COR-L47 (cell line): ENCODE measurements at regions not wholly inside any gene's neighbourhood (a gene's known extent, or its start where the extent isn't known, plus 50 kb on each side); places are given as distances from the start of the nearest gene placed in this dataset.
"Not testable (repeated sequence)": the region's sequence is repeated elsewhere in the genome, so short reads cannot be mapped to it uniquely, and the experiment has no call there.

ENCODE experiments used
- DNase-seq: peaks from one replicate; lab custom pipeline; 2025; lab: John Stamatoyannopoulos, UW

DNA sequence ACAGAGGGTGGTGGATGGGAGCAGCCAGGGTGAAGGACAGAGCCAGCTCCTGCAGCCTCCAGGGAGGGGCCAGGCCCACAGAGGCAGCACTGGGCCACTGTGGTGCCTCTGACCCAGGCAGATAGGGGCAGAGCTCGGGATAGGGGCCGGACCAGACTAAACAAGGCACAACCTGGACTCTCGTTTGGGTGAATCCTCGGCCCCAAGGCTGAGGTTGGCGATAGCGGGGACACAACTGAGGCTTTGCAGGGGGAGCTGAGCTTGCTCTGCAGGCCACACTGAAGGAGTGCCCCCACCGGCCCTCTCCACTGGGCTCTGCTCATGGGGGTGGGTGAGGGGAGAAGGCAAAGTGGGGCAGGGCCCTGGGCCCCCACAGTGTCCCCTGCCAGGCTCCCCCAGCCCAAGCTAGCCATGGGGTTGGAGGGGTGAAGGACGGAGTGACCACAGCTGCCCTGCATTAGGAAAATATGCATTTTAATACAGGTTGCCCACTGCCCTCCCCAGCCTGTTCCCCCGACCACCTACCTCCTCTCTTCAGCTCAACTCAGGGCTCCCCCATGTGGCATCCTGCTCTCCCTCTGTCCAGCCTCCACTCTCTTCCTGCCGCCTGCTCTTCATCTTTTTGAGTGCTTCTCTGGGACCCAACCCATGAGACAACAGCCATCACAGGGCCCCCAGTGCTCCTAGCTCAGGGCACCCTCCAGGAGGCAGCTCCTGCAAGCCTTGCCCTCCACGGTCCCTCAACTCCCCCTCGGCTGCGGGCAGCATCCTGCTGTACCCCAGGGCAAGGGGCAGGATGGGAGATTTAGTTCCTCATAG lies 152.8 kb downstream of the INHBB start:
- DNase-seq: no peak

DNA sequence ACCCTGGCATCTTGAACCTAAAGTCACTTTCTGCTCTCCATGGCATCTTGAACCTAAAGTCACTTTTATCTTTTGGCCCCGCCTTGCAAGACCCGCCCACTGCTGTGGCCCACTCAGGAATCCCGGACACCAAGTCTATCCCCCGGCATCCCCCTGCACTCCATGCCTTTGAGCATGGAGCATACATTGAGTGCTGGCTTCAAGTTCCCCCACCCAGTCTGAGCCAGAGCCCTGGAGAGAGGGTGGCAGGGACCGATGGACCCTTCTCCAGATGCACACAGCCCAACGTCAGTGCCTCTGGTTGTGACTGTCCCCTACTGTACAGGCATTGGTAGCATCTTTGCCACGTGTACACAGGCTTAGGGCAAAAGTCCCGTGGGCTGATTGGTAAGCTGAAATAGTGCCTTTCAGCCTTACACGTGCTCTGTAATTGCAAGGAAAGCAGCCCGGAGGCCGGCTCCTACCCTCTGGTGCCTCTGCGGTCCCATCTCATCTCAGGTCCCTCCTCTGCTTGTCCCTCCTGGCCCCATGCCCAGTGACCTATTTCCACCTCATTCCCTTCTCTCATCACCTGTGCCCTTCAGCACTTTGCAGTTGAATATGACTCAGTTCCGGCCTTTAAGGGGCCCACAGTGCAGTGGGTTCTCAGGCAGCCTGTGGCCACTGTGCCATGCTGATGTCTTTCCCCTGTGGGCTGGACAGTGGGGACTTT lies 154.0 kb downstream of the INHBB start:
- no peak for DNase-seq

DNA sequence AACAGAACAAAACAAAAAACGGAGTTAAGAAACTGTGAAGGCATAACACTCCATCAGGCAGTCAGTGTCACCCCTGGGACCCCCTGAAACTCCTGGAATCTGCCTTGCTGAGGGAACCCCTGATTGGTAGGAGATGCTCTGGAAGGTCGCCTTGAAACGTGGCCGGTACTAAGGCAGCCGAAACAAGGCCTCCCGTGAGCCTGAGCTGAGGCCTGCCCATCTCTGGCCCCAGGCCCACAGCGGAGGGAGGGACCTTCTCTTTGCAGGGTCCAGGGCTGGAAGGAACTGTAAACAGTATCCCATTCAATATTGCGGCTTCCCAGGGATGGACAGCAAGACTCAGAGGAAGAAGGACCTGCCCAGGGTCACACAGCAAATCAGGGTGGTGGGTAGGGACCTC lies 155.7 kb downstream of the INHBB start:
- DNase-seq: no peak

DNA sequence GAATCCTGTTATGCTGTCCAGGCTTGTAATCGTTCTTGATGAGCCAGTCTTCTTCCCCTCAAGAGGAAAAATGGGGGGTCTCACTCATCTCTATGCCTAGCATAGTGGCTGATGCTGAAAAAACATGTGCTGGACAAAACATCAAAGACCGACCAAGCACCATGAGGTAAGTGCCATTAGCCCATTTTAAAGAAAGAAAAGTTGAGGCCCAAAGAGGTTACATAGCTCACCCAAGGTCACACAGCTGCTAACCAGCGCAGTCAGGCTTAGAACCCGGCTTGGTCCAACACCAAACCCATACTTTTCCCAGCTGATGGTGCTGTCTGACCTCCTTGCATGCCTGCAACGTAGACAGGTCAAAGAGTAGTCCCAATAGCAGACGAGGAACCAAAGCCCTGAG lies 156.4 kb downstream of the INHBB start:
- no peak for DNase-seq

DNA sequence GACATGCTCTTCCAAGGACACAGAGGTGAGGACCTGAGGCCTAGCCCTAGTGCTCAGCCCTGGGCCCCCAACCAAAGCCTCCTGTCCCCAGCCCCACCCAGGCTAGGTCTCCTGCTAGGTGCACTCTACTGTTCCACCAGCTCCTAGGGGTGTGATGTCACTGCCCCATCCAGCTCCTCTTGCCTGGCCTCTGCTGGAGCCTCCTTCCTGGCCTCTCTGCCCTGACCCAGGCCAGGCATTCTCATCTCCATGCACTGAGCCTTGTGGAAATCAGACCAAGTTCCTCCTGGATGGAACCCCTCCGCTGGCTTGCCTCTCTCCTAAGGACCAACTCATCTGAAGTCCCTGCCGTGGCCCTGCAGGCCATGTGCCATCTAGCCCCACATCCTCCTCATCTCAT lies 156.8 kb downstream of the INHBB start:
- no peak for DNase-seq

DNA sequence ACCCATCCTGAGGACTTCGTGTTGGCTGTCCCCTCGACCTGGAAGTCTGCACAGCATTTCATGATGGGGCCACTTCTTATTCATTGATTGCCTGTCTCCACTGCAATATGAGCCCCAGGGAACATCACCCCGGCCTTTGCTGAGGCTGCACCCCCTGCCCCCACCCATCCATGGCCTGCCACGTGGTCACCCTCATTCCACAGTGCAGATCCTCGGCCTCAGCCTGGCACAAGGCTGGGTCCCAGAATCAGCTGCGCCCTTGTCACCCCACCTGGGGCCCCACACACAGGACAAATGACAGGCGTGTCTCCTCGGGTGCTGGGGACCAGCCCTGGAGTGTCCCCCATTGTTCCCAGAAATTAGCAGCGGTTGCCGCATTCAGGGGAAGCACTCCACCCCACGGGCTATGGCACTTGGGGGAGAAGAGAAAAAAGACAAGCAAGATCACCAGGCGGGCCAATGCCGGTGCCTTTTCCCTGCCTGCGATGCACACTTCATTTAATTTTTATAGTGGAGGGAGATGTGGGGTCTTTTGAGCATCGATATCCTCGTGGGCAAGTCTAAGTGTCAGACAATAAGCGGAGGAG lies 157.4 kb downstream of the INHBB start:
- DNase-seq: no peak

DNA sequence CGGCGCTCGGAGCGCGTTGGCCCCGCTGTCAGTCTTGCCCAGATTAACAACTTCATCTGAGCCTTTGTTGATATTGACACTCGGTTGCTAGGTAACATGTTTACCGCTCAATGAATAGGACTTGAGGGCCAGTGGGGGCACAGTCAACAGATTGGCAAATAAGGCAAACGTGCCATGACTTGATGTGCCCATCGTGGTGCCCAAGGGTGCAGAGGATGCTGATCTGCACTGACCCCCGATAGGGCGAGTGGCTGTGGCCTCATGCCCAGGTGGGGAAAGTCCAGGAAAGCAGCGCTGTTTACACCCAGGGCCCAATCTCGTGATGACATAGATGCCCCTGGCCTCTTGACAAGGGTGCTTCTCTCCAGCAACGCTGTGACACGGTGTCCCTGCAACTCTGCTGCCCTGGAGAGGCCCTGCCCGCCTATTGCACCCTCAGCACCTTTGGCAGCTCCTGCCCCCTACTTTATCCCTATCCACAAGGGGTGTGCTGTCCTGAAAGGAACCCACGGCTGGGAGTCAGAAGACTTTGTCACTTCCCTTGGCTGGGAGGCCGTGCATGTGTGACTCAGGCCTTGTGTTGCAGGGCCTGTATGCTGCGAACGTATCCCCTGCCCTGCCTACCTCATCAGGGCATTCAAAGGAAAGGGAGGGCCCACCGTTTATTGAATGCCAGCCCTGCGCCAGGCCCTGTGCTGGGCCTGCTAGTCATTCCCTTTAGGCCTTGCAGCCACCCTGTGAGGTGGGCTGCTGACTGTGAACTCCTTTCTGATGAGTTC lies 158.0 kb downstream of the INHBB start:
- DNase-seq: no peak

DNA sequence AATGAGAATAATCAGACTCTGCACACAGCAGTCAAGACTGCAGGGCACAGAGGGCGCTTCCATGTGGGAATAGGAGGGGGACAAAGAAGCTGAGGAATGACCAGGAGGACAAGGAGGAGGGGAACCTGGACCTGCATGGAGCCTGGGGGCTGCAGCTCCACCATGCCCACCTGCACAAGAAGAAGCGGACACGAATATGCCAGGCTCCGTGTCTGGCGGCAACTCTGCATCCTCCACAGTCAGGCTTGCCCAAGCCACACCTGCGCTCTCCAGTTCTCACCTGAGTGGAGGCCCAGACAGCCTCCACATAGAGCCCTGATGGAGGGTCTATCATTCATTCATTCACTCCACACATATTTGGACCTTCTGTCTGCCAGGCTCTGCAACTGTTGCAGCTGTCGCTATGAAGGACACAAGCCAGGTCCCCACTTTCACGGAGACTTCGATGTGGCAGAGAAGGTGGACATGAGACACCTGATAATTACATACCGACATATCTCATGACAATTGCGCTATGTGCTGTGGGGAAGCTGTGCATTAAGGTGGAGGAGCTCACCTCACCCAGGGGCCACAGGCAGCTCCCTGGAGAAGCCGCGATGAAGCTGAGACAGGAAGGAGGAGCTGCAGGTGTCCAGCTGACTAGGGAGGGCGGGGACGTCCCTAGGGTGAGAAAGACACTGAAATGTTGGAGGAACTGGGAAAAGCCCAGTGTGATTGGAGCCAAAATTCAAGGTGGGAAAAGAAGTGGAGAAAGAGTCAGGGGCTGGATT lies 159.2 kb downstream of the INHBB start:
- DNase-seq: no peak

DNA sequence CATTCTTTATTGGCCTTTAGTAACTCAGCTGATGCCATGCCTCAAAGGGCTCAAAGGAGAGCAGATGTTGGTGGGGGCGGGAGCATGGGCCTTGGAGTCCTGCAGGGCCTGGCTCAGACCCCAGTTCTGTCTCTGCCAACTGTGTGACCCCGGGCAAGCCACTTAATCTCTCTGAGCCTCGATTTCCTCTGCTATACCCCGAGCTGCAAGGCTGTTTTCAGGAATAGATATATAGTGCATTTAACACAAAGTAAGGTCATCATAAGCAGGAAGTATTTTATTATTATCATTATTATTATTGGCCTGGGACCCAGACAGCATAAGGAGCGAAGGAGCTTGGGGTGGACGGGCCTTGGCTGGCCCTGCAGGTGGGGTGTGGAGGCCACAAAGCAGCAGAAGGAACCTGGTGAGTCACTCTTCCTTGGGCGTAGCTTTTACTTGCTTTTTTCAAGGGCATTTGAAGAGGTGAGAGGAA lies 162.7 kb downstream of the INHBB start:
- DNase-seq: no peak

DNA sequence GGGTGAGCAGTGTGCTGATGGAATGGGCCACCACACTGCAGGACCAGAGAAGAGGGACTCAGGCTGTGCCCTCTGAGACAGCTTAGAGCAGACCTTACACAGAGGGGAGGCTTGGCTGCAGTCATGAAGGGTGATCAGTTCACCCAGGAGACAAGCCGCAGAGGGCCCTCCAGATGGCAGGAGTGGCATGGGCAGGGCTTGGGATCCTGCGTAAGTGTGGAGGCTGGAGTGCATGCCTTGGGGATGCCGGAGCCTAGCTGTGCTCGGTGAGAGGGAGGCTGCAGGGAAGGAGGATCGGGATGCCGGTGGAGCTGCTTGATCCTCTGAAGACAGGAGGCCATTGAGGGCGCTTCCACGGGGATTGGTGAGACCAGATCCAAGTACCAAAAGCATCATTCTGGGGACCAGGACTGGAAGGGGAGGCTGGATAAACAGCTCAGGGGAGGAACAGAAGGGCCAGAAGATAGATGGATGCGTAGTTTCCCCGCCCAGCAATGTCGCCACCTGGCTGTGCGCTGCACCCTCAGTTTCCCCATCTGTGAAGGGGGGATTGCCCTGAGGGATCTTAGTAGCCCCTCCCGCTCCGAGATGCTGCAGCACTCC lies 163.4 kb downstream of the INHBB start:
- DNase-seq: no peak

DNA sequence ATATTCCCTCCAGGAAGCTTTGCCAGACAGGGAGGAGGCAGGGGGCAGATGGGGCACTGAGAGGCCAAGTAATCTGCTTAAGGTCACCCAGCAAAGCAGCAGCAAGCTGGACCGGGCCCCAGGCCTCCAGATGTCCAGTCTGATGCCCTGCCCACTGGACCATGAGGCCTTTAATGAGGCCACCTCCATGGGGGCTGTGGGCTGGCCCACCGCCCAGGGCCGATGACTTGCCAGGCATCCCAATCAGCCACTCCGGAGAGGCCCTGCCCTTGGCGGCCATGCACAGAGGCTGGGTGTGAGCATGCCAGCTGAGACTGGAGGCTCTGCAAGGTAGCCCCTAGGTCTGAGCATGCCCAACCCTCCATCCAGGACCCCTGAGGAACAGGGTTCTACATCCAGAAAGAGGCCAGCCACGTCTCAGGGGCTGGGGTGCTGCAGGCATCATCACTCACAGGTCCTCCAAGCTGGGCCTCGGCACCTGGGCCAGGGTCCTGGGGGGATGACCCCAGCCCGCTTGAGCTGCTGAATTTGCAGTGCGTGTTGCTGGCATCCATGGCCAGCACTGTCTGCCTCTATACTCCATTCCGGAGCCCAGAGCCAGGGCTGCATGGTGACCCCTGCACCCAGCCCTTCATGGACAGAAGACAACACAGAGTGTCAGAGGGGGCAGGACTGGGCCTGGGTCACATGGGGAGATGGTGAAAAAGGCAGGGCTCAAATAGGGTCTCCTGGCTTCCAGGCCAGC lies 164.2 kb downstream of the INHBB start:
- DNase-seq: no peak

DNA sequence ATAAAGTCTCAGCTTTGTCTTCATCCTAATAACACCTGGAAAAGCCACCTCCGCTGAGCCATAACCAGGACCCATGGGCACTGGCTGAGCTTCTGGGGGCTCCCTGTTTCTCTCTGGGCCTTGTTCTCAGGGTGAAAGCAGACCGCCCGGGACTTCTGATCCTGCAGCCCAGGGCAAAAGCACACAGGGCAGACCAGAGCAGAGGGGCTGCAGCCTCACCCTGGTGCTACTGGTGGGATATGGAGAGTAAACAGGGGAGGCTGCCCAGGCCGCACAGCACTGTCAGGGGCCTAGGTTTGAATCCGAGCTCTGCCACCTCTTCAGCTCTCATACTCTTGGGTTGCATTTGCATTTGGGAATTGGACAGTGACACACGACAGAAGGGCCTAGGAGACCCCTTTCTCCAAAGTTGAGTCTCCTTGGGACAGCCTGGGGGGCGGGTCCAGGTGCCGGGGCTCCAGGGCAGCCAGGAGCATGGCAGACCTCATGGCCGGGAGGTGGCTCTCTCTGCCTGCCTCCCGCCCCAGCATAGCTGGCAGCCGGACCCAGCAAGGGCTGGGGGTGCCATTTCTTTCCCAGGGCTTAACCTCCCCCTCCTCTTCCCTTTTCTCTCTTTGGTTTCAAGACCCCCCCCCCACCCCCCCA lies 164.9 kb downstream of the INHBB start:
- no peak for DNase-seq

DNA sequence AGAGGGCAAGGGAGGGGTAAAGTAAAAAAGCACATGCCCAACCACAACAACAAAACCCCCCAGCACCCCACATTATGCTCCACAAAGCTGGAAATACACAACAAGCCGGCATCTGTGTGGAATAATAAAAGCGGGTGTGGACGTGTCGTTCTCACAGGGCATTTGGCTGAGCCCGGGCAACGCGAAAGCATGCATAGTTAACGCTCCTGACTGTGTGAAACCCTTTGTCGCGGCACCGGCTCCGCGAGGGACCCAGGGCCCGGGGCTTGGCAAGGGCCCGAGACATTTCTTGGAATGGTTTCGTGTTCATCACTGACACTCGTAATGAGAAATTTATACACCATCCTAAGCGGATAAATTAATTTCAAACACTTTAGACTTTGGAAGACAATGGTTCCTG lies 165.6 kb downstream of the INHBB start:
- DNase-seq: no peak

DNA sequence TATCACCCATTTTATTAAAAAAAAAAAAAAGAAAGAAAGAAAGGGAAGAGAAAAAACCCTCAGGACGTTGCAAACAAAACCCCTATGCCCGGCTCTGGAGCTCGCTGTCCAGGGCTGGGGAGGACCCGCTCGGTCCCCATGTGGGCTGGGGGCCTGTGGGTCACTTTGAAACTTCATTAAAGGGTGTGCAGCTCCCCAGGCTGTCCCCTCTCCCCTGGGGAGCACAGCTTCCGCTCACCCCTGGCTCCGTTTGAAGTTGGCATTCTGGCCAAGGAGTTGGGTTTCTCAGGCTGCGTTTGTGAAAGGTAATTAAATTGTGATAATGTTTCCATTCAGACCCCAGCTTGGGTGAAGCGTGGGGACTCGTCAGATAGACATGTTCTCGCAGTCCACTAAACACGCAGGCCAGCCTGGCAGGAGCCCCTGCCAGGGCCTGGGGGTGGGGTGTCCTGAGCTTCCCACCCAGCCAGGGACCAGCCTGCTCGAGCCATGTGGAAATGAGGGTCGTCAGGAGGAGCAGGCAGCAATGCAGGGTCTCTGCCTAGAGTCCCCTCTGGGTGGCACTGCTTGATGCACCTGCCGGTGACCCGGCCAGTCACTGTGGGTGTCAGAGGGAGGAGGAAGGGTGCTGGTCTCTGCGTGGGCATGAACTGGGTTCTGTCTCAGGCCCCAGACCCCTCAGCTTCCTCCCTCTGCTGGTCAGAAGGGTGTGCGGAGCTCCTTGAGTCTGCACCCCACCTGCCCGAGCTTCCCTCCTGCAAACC lies 166.2 kb downstream of the INHBB start:
- DNase-seq: no peak

DNA sequence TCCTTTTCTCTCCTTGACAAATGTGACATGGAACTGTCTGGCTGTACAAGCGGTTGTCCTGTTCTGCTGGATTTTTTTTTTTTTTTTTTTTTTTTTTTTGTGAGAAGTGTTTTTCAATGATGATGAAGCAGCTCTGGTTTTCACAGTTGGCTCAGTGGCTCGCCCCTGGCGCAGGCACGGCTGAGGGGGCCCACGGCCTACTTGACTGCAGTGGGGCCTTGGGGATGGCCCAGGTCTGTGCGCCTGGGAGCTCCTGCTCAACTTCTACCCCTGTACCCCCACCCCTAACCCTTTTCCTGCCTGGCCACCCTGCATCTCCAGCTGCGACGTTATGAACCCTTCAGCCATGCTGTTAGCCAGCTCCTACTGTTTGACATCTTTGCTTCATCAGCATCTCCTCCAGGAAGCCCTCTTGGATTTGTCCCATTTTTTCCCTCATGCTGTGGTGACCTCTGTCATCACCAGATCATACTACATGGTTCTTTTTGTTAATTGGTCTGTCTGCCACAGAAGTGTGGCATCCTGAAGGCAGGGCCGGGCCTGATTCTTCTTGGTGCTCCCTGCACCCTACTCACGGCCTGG lies 167.9 kb downstream of the INHBB start:
- no peak for DNase-seq

DNA sequence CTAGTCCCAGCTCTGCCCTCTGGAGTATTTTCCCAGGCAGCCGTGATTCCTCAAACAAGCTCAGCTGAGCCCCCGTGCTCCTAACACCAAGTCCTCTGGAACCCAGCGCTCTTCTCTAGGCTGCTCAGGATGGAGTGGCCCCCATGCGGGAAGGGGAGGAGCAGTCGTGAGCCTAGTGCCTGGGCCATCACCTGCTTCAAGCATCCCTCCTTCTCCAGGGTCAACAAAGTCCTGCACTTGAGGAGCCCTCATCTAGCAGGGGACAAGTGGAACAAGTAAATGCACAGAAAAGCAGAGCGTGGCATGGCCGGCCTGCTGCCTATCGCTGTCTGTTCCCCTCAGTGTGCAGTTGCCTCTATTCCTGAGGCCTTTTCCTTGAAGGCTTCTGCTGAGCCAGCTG lies 168.6 kb downstream of the INHBB start:
- no peak for DNase-seq

DNA sequence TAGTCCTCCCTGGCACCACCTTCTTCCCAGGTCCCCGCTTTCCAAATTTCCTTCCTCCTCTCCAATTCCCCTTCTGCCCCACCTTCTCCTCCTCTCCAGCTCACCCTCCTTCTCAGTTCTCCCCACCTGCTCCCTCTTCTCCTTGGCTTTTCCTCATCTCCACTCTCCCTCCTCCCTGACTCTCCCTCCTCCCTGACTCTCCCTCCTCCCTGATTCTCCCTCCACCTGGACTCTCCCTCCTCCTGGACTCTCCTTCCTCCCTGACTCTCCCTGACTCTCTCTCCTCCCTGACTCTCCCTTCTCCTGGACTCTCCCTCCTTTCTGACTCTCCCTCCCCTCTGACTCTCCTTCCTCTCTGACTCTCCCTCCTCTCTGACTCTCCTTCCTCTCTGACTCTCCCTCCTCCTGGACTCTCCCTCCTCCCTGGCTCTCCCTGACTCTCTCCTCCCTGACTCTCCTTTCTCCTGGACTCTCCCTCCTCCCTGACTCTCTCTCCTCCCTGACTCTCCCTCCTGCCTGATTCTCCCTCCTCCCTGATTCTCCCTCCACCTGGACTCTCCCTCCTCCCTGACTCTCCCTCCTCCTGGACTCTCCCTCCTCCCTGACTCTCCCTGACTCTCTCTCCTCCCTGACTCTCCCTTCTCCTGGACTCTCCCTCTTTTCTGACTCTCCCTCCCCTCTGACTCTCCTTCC lies 169.3 kb downstream of the INHBB start:
- not testable (repeated sequence) for DNase-seq
